Uterus (tissue), 2 donors: ENCODE measurements at regions not wholly inside any gene's neighbourhood (a gene's known extent, or its start where the extent isn't known, plus 50 kb on each side); places are given as distances from the start of the nearest gene placed in this dataset.

Experiments
- POLR2A ChIP-seq, 2 donors: fragments of 450-650 bp; IDR thresholded peaks; one replicate each; pipeline ENCODE4 v1.6.1; 2016; ENCODE audit warnings: antibody characterized with exemption in 2 of 2, mild to moderate bottlenecking in 1 of 2, moderate library complexity in 1 of 2
- TF ChIP-seq, protein P1 (sequence below), 4 experiments: fragments of 200-600 bp in 2 of 4; fragments of 450-650 bp in 2 of 4; sonication (generic) in 2 of 4; IDR thresholded peaks; one replicate each; pipeline ENCODE4 v1.5.1; 2016 to 2019; ENCODE audit warnings: antibody characterized with exemption in 4 of 4, mild to moderate bottlenecking in 2 of 4, moderate library complexity in 1 of 4

DNA sequence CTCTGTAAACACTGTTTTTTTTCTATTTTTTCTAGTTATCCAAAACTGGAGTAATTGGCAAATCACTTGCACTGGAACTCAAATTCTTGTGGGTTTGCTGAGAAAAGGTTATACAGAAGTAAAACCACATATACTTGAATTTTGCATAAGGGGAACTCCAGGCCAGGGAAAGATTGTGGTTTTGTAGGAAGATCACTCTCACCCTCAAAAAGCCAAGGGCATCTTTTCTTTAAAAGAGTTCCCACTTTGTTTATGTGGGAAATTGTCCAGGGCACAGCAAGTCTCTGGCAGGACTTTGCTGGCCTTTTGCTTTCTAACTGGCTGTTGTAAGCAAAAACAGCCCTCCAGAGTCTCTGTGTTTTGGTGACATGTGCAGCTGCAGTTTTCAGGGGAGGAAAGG lies 340.3 kb upstream of the RBMS3 start:
- TF ChIP-seq POLR2A (IDR thresholded peaks at IDR 0.05): no peak
- TF ChIP-seq, protein P1, sequence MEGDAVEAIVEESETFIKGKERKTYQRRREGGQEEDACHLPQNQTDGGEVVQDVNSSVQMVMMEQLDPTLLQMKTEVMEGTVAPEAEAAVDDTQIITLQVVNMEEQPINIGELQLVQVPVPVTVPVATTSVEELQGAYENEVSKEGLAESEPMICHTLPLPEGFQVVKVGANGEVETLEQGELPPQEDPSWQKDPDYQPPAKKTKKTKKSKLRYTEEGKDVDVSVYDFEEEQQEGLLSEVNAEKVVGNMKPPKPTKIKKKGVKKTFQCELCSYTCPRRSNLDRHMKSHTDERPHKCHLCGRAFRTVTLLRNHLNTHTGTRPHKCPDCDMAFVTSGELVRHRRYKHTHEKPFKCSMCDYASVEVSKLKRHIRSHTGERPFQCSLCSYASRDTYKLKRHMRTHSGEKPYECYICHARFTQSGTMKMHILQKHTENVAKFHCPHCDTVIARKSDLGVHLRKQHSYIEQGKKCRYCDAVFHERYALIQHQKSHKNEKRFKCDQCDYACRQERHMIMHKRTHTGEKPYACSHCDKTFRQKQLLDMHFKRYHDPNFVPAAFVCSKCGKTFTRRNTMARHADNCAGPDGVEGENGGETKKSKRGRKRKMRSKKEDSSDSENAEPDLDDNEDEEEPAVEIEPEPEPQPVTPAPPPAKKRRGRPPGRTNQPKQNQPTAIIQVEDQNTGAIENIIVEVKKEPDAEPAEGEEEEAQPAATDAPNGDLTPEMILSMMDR (IDR thresholded peaks at IDR 0.05): no peak
